ENCODE measurements at regions not wholly inside any gene's neighbourhood (a gene's known extent, or its start where the extent isn't known, plus 50 kb on each side); places are given as distances from the start of the nearest gene placed in this dataset.

DNA sequence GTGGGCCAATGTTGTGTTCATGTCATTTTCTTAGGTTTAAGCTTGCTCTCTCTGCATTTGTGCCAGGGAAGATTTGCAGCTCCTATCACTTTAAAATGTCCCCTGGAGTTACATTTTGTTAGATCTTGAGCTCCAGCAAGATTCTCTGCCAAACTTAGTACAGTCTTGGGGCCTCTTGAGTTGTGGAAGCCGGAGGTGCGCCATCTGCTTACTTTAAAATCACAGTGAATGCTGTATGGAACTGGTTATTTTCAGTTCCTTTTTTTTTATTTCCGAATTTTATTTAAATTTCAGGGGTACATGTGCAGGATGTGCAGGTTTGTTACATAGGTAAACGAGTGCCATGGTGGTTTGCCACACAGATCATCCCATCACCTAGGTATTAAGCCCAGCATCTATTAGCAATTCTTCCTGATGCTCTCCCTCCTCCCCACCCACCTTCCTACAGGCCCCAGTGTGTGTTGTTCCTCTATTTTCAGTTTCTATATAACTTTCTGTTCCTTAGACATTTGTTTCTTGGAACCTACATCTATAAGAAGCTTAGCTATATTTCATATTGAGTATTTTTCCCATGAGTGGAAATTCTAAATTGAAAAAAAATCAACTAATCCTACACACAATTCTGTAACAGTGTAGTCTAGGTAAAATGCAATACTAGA, 114.4 kb upstream of the CREB5 start:
- TF ChIP-seq, protein P1, sequence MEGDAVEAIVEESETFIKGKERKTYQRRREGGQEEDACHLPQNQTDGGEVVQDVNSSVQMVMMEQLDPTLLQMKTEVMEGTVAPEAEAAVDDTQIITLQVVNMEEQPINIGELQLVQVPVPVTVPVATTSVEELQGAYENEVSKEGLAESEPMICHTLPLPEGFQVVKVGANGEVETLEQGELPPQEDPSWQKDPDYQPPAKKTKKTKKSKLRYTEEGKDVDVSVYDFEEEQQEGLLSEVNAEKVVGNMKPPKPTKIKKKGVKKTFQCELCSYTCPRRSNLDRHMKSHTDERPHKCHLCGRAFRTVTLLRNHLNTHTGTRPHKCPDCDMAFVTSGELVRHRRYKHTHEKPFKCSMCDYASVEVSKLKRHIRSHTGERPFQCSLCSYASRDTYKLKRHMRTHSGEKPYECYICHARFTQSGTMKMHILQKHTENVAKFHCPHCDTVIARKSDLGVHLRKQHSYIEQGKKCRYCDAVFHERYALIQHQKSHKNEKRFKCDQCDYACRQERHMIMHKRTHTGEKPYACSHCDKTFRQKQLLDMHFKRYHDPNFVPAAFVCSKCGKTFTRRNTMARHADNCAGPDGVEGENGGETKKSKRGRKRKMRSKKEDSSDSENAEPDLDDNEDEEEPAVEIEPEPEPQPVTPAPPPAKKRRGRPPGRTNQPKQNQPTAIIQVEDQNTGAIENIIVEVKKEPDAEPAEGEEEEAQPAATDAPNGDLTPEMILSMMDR (IDR thresholded peaks at IDR 0.05): no peak
- TF ChIP-seq POLR2A (IDR thresholded peaks at IDR 0.05): no peak
